WTC11 (cell line): ENCODE measurements at regions not wholly inside any gene's neighbourhood (a gene's known extent, or its start where the extent isn't known, plus 50 kb on each side); places are given as distances from the start of the nearest gene placed in this dataset.

ENCODE experiments used
- ATF3 ChIP-seq: sonication (generic); formaldehyde crosslinking; conservative IDR thresholded peaks from 2 replicates; pipeline ENCODE4 v1.8.1; 2022; ENCODE audit warnings: mild to moderate bottlenecking, missing genetic modification reagents
- CTCF ChIP-seq: fragments of 200-600 bp; IDR thresholded peaks from 2 replicates; pipeline ENCODE4 v1.8.0; 2022; ENCODE audit warnings: antibody characterized with exemption
- ETV6 ChIP-seq: sonication (generic); formaldehyde crosslinking; IDR thresholded peaks from 2 replicates; pipeline ENCODE4 v1.8.1; 2022; ENCODE audit warnings: mild to moderate bottlenecking, missing genetic modification reagents
- FOXJ3 ChIP-seq: sonication (generic); formaldehyde crosslinking; IDR thresholded peaks from 2 replicates; pipeline ENCODE4 v1.9.0; 2021; ENCODE audit warnings: missing genetic modification reagents, mild to moderate bottlenecking, borderline replicate concordance
- IRF2 ChIP-seq: sonication (generic); formaldehyde crosslinking; IDR thresholded peaks from 2 replicates; pipeline ENCODE4 v1.8.0; 2022; ENCODE audit warnings: low read depth, missing genetic modification reagents, borderline replicate concordance
- MAX ChIP-seq: sonication (generic); formaldehyde crosslinking; IDR thresholded peaks from 2 replicates; pipeline ENCODE4 v1.8.0; 2022; ENCODE audit warnings: mild to moderate bottlenecking, missing genetic modification reagents
- PREB ChIP-seq: sonication (generic); formaldehyde crosslinking; IDR thresholded peaks from 2 replicates; pipeline ENCODE4 v1.8.1; 2022; ENCODE audit warnings: mild to moderate bottlenecking, missing genetic modification reagents, moderate library complexity, borderline replicate concordance
- RELA ChIP-seq: sonication (generic); formaldehyde crosslinking; IDR thresholded peaks from 2 replicates; pipeline ENCODE4 v1.8.1; 2022; ENCODE audit warnings: missing genetic modification reagents, mild to moderate bottlenecking, borderline replicate concordance
- SP1 ChIP-seq: sonication (generic); formaldehyde crosslinking; conservative IDR thresholded peaks from 2 replicates; pipeline ENCODE4 v1.8.1; 2022; ENCODE audit warnings: missing genetic modification reagents
- STAT6 ChIP-seq: sonication (generic); formaldehyde crosslinking; conservative IDR thresholded peaks from 2 replicates; pipeline ENCODE4 v1.8.1; 2023; ENCODE audit warnings: mild to moderate bottlenecking, low read depth, missing genetic modification reagents, moderate library complexity
- USF1 ChIP-seq: sonication (generic); formaldehyde crosslinking; IDR thresholded peaks from 2 replicates; pipeline ENCODE4 v1.8.0; 2022; ENCODE audit warnings: mild to moderate bottlenecking, missing genetic modification reagents
- USF2 ChIP-seq: sonication (generic); formaldehyde crosslinking; IDR thresholded peaks from 2 replicates; pipeline ENCODE4 v1.8.1; 2023; ENCODE audit warnings: mild to moderate bottlenecking, missing genetic modification reagents, moderate library complexity
- ZNF232 ChIP-seq: sonication (generic); formaldehyde crosslinking; IDR thresholded peaks from 2 replicates; pipeline ENCODE4 v1.8.0; 2022; ENCODE audit warnings: mild to moderate bottlenecking, missing genetic modification reagents

GRCh38 chr17:34141590-34141989 is 113.5 kb upstream of the CCL2 start:
- TF ChIP-seq IRF2 (CRISPR knock-in tag) (no peak), USF2 (CRISPR knock-in tag) (no peak), PREB (CRISPR knock-in tag) (no peak), STAT6 (no peak), CTCF (no peak), ATF3 (CRISPR knock-in tag) (no peak), ETV6 (CRISPR knock-in tag) (no peak), MAX (no peak), SP1 (CRISPR knock-in tag) (no peak), USF1 (CRISPR knock-in tag) (no peak), ZNF232 (no peak), RELA (CRISPR knock-in tag) (no peak), FOXJ3 (no peak)
